GM19043 (cell line): ENCODE measurements at regions not wholly inside any gene's neighbourhood (a gene's known extent, or its start where the extent isn't known, plus 50 kb on each side); places are given as distances from the start of the nearest gene placed in this dataset.

Experiments
- ATAC-seq: cut with Tn5 transposase; IDR thresholded peaks from one replicate; pipeline ENCODE4 v1.9.1; 2021; ENCODE audit warnings: low read depth; ENCODE audit not compliant: unreplicated experiment

DNA sequence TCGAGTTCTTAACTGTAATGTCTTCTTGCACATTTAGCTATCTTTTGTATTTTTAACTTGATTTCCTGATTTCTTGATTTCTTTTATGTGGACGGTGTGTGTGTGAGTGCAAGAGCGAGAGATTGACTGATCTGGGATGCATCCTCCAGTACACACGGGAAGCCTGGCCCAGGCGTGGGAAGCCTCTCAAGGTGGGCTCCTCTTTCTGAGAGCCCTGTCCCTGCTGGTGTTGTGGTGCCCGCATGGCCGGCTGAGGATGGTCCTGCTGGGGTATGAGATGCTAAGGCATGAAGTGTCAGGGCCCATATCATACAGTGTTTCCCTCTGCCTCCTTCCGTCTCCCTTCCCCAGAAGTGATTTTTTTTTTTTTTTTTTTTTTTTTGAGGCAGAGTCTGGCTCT lies 130.8 kb upstream of the TCERG1L start:
- ATAC-seq: no peak

DNA sequence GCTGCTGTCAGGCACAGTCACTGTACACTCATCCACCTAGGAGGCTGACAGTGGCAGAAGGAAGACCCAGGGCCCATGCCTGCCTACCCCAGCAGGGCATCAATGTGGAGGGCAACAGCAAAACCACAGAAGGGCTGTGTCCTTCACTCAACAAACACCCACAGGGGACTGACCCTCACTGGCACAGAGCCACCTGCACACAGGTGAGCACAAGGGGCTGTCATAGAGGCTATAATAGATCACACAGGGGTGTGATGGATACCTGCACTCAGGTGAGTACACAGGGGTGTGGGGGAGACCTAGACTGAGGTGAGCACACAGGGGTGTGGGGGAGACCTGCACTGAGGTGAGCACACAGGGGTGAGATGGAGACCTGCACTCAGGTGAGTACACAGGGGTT lies 132.8 kb upstream of the TCERG1L start:
- no peak for ATAC-seq

DNA sequence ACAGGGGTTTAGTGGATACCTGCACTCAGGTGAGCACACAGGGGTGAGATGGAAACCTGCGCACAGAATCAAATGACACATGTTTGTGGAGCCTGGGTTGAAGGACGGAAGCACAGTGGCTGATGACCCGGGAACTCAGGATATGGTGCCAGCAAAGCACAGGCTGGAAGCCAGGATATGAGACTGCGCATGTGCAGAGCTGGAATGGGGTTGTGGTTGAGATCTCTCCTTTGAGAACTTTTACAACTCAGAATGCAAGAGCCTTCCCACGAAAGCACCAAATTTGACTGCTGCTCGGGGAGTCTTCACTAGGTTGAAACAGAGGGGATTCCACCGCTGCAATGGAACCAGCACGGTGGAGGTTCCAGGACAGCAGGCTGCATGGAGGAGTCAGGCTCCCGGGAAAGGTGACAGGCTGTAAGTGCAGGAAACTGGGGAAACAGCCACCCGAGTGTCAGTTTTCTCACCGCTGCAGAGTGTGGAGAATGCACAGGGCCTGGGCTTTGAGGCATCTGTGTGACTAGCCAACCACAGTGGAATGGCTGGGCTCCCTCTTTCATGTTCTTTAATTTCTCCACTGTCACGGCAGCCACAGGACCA lies 133.4 kb upstream of the TCERG1L start:
- ATAC-seq: no peak

DNA sequence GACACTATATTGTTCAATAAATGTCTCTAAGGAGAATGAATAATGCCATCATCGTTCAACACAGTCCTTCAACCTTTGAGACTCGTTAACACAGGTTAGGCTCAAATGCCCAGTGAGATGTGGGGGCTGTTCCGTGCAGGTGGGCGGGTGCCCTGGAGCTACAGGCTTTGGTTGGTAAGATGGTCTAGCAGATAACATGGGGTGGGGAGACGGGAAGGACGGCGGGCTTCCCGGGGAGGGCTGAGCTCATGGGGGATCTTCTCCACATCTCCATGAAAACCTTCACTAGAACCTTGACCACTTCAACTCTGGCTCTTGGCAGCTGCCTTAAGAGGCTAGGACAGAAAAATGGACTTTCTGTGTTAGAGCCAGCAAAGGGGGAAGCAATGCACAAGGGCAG lies 134.1 kb upstream of the TCERG1L start:
- ATAC-seq: no peak

DNA sequence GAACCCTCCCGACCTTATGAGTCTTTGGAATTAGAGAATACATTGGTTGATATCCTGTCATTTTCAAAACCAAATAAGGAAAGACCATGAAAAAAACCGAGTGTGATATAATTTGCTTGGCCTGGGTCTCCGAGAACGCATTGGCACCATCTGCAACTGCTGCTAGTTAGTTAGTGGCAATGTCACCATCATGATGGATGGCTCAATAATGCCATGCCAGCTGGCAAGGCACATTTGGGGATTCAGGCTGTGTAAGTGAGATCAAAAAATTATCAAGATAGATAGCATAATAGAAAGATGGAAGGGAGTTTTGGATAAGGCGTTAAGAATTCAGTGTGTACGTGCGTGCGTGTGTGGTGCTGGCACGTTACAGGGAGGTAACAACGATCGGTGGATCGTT lies 134.7 kb upstream of the TCERG1L start:
- no peak for ATAC-seq

DNA sequence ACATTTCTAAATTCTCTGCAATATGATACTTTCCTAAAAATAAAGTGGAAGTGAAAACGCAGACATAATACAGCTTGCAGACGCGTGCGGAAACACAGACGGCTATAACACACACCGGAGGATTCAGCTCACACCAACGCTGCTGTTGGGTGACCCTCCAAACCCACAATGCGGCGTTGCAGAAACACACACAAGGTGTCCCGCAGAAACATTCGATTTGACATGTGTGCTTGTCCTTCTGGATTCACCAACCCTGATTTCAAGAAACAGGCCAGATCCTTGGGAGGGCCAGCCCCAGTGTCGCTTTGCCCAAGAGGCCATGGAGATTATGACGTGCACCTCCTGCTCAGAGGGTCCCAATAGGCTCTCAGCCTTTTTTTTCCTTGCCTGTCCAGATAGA lies 136.7 kb upstream of the TCERG1L start:
- no peak for ATAC-seq

DNA sequence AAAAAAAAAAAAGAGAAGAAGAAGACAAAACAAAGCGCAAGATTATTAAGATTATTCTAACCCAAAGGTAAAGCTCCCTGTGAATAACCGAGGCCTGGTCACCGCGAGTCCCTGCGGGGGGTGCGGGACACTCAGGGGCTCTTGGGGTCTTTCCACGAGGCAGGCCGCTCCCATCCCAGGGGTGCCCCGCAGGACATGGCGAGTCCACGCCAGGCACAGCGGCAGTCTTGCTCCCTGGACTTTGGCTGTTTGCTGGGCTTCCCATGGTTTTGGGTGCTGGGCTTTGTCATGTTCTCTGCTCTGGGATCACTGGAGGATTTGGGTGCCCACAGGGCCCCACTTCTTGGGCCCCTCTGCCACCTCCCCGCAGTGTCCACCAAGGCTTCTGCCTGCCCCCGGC lies 137.4 kb upstream of the TCERG1L start:
- no peak for ATAC-seq

DNA sequence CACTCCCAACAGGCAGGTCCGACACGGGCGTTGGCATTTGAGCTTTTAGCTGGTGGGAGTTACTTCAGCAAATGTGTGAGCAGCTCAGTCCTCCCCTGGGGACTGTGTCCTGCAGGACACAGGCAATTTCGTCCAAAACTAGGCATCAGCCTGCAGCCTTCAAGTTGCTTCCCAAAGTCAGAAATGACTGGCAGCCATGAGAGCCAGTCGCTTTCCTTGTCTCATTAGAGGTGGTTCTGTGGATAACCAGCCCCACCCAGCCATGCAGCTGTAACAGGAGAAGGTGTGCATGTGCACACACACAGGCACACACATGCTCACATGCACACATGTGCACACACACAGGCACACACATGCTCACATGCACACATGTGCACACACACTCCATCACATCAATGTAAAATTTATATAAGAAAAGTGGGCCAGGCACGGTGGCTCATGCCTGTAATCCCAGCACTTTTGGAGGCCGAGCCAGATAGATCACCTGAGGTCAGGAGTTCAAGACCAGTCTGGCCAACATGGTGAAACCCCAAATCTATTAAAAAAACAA lies 138.8 kb upstream of the TCERG1L start:
- ATAC-seq: no peak

DNA sequence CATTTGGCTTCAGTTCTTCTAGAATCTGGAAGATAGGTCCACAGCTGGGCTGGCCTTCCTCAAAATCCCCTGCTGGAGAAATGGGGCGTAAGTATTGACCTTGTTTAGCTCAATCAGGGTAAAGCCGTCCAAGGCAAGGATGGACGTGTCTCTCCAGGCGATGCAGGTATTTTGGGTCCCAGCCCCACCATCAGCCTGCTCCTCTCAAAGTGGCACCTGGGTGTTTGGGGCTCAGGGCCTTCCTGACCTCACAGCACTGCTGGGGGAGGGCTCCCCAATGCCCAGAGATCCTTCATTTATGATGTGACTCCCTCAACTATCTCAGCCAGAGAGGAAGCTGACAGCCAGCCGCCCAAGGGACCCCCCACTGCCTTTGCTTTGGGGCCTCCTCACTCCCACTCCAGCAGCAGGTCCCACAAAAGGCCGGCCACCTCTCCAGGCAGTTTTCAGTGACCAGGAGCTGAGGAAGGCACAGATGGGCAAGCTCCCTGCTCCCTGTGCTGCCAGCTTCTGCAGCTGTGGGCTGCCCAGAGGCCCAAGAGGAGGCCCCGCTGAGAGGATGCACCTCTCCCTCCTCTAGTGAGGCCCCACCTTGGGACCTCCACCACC lies 140.0 kb upstream of the TCERG1L start:
- ATAC-seq: no peak

DNA sequence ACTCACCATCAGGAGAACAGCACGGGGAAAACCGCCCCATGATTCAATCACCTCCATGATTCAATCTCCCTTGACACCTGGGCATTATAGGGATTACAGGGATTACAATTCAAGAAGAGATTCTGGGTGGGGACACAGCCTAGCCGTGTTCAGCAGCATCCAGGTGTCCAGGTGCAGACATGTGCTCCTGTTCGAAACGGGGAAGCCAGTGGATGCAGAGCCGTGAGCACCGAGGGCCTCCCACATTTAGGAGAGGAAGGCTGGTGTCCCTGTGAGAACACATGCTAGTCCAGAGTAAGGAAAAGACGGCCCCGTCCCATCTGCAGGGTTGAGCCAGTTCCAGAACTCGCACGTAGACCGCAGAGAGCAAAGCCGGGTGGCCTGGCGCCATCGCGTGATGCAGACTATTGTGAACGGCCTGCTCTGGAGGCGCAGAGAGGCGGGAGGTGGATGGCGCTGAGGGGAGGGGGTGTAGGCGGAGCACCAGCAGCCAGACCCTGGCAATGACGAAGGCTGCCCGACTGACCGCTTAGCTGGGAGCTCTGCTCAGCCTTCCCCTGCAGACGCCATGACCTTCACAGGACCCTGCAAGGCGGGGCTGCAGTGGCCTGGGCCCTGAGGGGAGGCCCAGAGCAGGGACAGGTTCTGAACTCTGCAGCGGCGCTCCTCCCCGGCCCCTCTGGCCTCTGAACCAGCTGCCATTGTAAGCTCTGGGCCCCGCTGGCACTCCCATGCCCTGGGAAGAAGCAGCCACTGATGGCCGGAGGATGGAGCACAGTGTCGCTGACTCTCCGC lies 141.6 kb upstream of the TCERG1L start:
- ATAC-seq: no peak

DNA sequence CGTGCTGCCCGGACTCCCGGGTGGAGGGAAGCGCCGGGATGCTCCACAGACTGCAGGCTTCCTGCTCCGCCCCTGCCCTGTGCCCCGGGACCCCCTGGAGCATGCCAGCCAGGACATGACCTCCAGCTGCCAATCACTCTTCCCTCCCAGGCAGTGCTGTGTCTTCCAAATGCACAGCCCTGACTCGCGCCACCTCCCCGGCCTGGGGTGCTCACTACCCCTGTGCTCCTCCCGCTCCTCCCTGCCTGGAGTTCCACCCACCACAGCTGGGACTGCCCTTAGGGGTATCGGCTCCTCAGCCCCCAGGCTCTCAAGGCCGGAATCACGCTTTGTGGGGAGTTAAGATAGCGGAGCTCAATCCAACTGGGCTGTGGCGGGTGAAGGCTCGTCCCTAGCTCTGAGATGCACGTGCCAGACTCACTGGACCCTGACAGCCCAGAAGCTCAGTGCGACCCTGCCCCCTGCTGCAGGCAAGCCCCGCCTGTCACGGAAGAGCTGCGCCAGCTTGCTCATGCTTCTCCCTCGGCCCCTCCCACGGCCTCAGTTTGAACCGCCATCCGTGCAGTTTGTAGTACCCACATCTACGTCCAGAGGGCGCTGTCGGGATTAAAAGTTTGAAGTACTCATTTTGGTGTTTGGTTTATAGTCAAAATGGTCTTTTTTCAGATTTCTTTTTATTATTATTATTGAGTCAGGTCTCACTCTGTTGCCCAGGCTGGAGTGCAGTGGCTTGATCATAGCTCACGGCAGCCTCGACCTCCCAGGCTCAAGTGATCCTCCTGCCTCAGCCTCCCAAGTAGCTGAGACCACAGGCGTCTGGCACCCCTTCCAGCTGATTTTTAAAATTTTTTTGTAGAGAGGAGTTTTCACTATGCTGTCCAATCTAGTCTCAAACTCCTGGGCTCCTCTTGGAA lies 142.5 kb upstream of the TCERG1L start:
- ATAC-seq: no peak

DNA sequence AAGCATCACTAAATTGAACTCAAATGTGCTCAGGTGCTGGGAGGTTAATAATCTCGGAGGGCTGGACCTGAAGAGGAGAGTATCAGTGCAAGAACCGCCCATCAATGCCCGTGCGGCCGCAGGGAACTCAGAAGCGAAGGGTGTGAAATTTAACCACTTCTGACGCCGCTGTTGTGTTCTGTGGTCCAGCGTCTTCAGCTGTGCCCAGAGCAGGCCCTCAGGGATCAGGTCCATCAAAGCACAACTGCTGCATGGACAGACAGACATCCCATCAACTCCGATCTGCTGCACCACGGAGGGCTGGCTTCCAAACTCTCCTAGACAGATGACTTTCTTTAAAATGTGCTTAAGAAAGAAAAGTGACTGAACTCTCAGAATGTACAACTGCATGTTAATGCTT lies 144.9 kb upstream of the TCERG1L start:
- ATAC-seq: no peak

DNA sequence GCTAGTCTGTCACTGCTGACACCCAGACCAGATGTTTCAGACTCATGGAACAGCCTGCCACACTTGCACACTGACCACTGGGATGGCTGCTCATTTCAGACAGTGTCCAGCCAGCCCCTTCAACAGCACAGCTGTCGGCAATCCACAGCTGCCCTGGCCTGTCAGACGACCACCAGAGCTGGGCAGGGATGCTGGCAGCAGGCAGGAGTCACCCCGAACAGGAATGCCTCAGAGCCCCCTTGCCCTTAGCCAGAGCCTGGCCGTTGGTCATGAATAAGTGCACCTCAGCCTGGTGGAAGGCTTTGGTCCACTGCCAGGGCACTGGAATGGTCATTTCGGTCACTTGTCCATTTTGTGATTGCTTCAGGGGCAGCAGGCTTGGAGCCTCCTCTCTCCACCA lies 149.6 kb upstream of the TCERG1L start:
- no peak for ATAC-seq

DNA sequence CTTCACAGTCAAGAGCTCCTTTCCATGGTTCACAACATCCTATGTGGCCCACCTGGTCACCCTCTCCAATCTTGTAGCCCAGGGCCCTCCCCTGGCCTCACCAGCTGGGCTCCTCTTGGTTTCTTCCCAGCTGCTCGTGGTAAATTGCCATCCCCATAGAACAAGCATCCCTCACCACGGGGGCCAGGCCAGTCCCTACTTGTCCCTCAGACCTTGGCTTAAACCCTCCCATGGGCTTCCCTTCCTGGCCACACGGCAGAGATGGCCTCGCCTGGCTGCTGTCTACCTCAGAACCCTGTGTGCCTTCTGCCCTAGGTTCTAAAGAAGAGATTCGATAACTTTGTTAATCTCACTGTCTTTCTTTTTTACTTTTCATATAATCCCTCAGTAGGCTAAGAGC lies 153.3 kb upstream of the TCERG1L start:
- no peak for ATAC-seq

DNA sequence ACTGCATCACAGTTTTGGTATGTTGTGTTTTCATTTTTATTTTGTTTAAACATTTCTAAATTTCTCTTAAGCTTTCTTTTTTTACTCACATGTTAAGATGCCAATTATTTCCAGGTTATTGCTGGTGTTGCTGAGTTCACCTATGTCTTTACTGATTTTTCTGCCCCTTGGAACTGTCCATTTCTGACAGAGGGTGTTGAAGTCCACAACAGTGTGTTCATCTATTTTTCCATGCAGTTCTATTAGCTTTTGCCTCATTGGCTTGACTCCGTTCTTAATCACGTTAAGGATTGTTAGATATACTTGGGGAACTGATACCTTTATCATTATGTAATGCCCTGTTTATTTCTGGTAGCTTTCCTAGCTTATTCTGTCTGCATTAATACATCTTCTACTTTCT lies 158.0 kb upstream of the TCERG1L start:
- ATAC-seq: no peak

DNA sequence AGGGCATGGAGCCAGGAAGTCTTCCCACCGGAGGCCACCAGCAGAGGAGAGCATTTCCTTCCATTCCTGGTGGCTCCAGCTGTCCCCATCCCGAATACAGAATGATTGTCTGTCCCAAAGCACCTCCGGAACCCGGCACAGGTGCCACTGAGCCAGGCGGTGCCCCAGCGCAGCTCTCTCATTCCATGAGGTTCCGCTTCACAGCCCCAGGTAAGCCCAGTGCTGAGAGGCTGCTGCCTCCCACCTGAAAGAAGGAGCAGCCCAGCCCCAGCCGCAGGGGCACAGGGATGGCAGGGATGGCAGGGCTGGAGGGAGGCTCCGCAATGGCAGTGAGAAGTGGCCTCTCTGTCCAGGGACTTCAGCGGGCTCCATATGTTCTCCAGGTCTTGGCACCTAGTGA lies 162.1 kb upstream of the TCERG1L start:
- no peak for ATAC-seq

DNA sequence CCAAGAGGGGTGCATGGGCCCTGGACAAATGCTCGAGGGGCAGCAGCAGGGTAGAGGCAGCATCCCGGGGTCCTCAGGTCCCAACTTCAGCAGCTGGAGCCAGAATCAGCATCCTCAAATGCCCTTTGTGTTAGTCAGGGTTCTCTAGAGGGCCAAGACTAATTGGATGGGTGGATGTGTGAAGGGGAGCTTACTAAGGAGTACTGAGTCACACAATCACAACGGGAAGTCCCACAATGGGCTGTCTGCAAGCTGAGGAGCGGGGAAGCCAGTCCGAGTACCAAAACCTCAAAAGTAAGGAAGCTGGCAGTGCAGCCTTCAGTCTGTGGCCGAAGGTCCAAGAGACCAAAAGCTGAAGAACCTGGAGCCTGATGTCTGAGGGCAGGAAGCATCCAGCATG lies 162.9 kb upstream of the TCERG1L start:
- no peak for ATAC-seq

DNA sequence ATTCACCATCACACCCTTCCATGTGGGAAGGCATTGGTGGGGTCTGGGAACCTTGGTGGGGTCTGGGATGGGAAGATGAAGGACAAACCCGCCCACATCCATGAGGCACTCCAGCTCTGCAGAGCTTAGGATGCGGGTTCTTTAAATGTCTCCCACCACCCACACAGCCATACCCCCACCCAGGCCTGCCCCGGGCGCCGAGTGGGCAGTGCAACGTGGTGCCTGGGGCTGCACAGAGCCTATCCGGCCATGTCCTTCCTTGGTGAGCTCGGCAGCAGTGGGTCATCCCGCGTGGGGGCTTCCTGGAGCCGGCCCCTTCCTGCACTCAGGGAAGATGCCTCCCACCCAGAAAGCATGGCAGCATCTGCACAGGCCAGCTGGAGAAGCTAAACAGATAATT lies 163.5 kb upstream of the TCERG1L start:
- no peak for ATAC-seq

DNA sequence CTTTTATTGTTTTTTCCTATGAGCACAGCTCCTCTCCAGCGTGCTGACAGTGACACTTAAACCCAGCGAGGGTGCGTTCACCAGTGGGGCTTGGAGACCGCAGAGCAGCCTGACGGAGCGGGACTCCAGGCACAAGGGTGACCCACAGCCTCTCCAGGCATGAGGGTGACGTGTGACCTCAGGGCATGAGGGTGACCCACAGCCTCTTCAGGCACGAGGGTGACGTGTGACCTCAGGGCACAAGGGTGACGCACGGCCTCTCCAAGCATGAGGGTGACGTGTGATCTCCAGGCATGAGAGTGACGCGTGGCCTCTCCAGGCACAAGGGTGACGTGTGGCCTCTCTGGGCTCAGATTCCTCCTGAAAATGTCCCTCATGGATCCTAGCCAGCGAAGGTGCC lies 164.3 kb upstream of the TCERG1L start:
- no peak for ATAC-seq

DNA sequence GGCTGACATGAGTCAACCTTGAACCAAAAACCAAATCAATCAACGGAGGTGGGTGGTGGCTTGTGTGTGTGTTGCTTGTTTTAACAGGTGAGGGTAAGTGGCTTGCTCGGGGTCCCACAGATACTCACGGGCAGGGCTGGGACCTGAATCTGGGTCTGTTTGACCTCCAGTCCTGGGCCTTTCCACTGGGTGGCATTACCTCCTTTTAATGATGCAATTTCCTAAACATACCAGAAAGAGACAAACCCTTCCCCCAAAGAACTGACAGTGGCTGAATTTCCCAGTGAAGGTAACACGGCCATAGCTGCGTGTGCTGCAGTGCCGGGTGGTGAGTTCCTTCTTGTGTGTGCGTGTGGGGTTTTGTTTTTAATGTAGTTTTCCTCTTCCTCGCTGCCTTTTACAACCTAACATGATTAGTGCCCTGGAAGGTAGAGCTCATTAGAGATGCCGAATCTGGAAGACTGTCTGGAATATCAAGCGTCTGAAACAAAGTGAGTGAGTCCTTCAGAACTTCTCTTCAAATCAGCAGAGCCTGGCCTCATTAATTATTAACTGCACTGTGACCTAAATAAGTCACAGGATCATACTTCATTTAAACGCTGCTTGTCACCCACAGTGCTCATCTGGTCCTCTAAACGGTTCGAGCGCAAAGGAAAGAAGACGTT lies 166.1 kb upstream of the TCERG1L start:
- ATAC-seq: no peak
